ENCODE measurements at regions not wholly inside any gene's neighbourhood (a gene's known extent, or its start where the extent isn't known, plus 50 kb on each side); places are given as distances from the start of the nearest gene placed in this dataset.
"Not testable (repeated sequence)": the region's sequence is repeated elsewhere in the genome, so short reads cannot be mapped to it uniquely, and the experiment has no call there.

DNA sequence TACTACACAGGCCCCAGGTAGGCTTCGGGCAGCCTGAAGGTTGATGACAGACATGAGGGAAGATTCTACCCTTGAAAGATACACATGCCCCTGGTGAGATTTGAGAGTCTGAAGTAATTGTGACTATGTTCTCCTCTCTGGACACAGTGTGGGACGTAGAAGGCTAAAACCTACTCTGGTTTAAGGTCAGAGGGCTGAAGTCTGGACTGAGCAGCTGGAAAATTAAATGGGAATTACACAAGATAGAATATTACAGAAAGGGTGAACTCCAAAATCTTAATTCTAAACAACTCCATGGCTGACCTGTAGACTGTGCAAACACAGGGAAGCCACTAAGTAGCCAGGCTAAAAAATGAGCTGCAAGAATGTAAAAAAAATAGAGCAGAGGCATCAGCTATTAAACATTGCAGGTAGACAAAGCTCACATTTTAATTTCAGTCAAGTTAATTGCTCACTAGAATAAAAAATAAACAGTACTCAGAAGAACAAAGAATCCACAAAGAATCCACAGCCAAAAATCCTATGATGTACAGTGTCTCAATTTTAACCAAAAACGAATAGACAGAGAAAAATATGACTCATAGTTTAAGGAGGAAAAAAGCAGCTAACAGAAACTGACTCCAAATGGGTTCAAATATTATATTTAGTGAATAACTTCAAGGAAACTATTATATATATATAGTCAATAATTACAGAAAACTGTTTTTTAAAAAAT is 170.4 kb downstream of the PCDH18 start:
- Histone ChIP-seq H3K27me3 (no peaks in the 10 kb centered on the region), H3K36me3 (no peaks in the 10 kb centered on the region), H3K4me3 (ENCODE audit: low read depth, low read length) (no peak overlapping the region), H3K9me3 (no peaks in the 10 kb centered on the region), H3K4me1 (no peaks in the 10 kb centered on the region)
- no peak for DNase-seq
- TF ChIP-seq, protein P1, sequence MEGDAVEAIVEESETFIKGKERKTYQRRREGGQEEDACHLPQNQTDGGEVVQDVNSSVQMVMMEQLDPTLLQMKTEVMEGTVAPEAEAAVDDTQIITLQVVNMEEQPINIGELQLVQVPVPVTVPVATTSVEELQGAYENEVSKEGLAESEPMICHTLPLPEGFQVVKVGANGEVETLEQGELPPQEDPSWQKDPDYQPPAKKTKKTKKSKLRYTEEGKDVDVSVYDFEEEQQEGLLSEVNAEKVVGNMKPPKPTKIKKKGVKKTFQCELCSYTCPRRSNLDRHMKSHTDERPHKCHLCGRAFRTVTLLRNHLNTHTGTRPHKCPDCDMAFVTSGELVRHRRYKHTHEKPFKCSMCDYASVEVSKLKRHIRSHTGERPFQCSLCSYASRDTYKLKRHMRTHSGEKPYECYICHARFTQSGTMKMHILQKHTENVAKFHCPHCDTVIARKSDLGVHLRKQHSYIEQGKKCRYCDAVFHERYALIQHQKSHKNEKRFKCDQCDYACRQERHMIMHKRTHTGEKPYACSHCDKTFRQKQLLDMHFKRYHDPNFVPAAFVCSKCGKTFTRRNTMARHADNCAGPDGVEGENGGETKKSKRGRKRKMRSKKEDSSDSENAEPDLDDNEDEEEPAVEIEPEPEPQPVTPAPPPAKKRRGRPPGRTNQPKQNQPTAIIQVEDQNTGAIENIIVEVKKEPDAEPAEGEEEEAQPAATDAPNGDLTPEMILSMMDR (IDR thresholded peaks at IDR 0.05; ENCODE audit: low read depth, low read length): no peak

GRCh38 chr4:137360761-137361160 is 171.5 kb downstream of the PCDH18 start:
- no peak for DNase-seq
- Histone ChIP-seq H3K27me3 (no peaks in the 10 kb centered on the region), H3K36me3 (no peaks in the 10 kb centered on the region), H3K4me3 (ENCODE audit: low read depth, low read length) (no peak overlapping the region), H3K4me1 (no peaks in the 10 kb centered on the region), H3K9me3 (no peaks in the 10 kb centered on the region)
- TF ChIP-seq, protein P1 (IDR thresholded peaks at IDR 0.05; ENCODE audit: low read depth, low read length): no peak

- Histone ChIP-seq H3K27me3 (no peaks in the 10 kb centered on the region), H3K4me3 (ENCODE audit: low read depth, low read length) (no peak overlapping the region), H3K9me3 (no peaks in the 10 kb centered on the region), H3K36me3 (no peaks in the 10 kb centered on the region), H3K4me1 (no peaks in the 10 kb centered on the region)
- no peak for DNase-seq
- TF ChIP-seq, protein P1 (IDR thresholded peaks at IDR 0.05; ENCODE audit: low read depth, low read length): no peak
Observed at GRCh38 chr4:137359691-137360315, 172.5 kb downstream of the PCDH18 start.

- DNase-seq, H3K4me1 ChIP-seq: not testable (repeated sequence)
Observed at GRCh38 chr4:137354562-137354961, 177.7 kb downstream of the PCDH18 start.

DNA sequence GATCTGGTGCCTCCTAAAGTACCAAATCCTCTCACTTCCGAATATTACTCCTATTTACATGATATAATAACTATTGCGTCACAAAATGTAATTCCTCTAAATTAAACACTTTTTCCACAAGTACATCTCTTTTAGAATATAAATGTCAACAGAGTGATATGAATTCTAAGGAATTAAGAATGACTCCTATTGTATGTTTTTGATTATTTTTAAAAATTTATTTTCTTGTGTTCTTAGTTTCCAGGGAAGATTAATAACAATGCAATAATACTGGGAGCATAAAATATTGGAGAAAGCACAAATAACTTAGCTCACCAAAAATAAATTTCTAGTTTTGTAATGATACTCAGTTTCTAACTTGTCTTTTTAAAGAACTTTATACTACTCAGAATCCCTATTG is 184.9 kb downstream of the PCDH18 start:
- TF ChIP-seq, protein P1 (IDR thresholded peaks at IDR 0.05; ENCODE audit: low read depth, low read length): no peak
- Histone ChIP-seq H3K27me3 (no peaks in the 10 kb centered on the region), H3K4me1 (no peaks in the 10 kb centered on the region; the same call in 1 of the 2 replicates), H3K4me3 (ENCODE audit: low read depth, low read length) (no peak overlapping the region), H3K9me3 (no peaks in the 10 kb centered on the region), H3K36me3 (no peaks in the 10 kb centered on the region)
- no peak for DNase-seq

More at GRCh38 chr4:137354562-137354961, 177.7 kb downstream of the PCDH18 start:
- not testable (repeated sequence) for H3K27me3 ChIP-seq; H3K36me3 ChIP-seq; H3K4me3 ChIP-seq (ENCODE audit: low read depth, low read length); H3K9me3 ChIP-seq

GRCh38 chr4:137345597-137345996 is 186.7 kb downstream of the PCDH18 start:
- TF ChIP-seq, protein P1 (IDR thresholded peaks at IDR 0.05; ENCODE audit: low read depth, low read length): no peak
- H3K36me3 ChIP-seq: no peaks in the 10 kb centered on the region
- no peak for DNase-seq
- H3K9me3 ChIP-seq: no peaks in the 10 kb centered on the region
- no peaks in the 10 kb centered on the region for H3K27me3 ChIP-seq
- H3K4me1 ChIP-seq: no peaks in the 10 kb centered on the region; the same call in 1 of the 2 replicates
- no peak overlapping the region for H3K4me3 ChIP-seq (ENCODE audit: low read depth, low read length)

Measured in BE2C (cell line).